Fibroblast of lung (primary cell): ENCODE measurements at regions not wholly inside any gene's neighbourhood (a gene's known extent, or its start where the extent isn't known, plus 50 kb on each side); places are given as distances from the start of the nearest gene placed in this dataset.

Experiments used
- CTCF ChIP-seq, 2 donors: IDR thresholded peaks in 1 of 2; conservative IDR thresholded peaks in 1 of 2; 1 replicate in 1 of 2; 2 replicates in 1 of 2; pipeline ENCODE4 v1.5.1; 2011 to 2012; ENCODE audit warnings: low read length in 2 of 2, control low read depth in 1 of 2, inconsistent platforms in 1 of 2, low read depth in 1 of 2, mild to moderate bottlenecking in 1 of 2
- EZH2 ChIP-seq: IDR thresholded peaks from 2 replicates; pipeline ENCODE4 v1.5.1; 2012; ENCODE audit warnings: low read length, control low read depth, mild to moderate bottlenecking; ENCODE audit errors: missing control alignments

DNA sequence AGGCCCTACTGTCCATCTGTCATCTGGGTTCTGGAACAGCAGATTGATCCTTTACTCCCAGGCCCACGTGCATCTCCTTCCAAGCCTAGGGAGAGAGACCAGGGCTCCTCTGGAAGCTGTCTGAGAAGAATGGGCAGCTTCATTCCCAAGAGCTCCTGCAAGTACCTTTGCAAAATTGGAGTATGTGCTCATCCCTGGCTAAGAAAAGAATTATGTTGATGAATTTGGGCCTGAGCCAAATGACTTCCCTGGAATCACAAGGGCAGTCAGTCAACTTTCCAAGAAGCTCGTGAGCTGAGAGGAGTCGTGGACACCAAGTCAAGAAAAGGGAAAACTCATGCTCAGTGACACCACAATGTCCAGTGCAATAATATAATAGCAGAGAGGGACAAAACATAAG lies 54.6 kb upstream of the AKAP12 start:
- TF ChIP-seq CTCF (conservative IDR thresholded peaks at IDR 0.05 in 1 of 2, IDR thresholded peaks at IDR 0.05 in 1 of 2; ENCODE audit: low read depth in 1 of 2, low read length in 2 of 2) (no peak), EZH2 (no peak)
